T-helper 2 cell treated with Interferon-gamma antibody and Interleukin-4, amounts not matched to agents 100 ng/mL and 5 ng/mL, for 36 hours (primary cell): ENCODE measurements at regions not wholly inside any gene's neighbourhood (a gene's known extent, or its start where the extent isn't known, plus 50 kb on each side); places are given as distances from the start of the nearest gene placed in this dataset.

Source experiments
- intact Hi-C: fragments of 100-400 bp; cut with micrococcal nuclease; formaldehyde crosslinking; loops from one replicate; pipeline ENCODE4 v1.15.1; 2023

DNA sequence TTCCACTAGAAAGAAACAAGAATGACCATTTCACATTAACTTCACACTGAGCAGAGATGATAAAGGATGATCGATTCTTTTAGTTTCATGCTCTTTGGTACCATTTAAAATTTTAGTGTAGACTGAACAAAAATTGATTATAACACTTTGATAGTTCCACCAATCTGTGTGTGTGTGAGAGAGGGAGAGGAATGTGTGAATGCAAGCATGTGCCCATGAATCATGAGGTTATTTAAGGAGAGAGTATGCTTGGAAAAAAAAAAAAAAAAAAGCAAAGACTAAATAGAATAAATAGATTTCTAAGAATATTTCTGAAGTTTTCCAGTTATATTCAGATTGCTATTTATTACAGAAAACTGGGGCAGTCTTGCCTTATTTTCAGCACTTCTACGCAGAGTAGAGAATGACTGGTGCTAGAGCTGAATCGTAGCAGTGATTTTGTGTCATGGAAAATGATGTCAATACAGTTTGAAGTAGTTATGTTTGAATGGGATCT is 900.8 kb downstream of the SLC4A3 start:
- intact Hi-C loops = no loop called here

DNA sequence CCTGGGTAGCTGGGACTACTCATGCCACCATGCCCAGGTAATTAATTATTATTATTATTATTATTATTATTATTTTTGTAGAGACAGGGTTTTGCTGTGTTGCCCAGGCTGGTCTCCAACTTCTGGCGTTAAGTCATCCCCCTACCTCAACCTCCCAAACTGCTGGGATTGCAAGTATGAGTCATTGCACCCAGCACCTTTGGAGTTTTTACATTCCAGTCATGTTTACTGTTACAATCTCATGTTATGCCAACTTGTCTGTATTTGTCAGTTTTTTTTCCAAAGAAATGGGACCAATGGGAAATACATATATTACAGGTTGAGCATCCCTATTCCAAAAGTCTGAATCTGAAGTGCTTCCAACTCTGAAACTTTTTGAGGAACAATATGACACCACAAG is 903.8 kb downstream of the SLC4A3 start:
- intact Hi-C loops = no loop called here

DNA sequence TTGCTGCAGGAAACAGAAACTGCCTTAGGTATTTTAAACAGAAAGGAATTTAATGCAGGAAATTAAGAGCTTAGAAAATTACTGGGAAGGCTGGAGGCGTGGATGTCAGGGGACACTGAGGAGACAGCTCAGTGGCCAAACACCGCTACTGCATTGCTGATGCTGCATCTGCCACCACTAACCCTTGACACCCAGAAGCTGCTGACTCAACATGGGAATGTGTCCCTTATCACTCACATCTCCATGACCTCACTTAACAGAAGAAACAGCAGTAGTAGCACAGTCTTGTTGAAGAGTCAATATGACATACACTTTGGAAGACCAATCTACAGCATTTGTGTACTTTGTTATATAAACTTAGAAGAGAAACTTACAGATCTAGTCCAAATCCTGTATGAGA is 906.1 kb downstream of the SLC4A3 start:
- intact Hi-C loops = no loop called here

DNA sequence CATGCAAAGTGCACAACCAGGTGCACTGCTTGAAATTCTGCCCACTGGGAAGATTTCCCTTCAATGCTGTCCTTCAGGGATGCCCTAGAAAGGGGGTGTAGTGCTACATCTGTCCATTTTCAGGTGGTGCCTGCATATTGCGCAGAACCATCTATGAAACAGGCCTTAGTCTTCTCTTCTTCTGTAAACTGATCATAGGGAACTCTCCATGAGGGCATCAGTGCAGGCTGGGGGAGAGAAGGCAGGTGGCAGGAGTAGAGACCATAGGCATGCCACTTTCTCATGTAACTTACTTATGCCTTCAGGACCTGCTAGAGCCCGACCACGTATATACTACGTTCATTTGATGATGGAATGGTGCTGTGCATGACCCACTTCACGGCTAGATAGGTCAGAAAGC is 912.1 kb downstream of the SLC4A3 start:
- intact Hi-C loops = no loop called here

DNA sequence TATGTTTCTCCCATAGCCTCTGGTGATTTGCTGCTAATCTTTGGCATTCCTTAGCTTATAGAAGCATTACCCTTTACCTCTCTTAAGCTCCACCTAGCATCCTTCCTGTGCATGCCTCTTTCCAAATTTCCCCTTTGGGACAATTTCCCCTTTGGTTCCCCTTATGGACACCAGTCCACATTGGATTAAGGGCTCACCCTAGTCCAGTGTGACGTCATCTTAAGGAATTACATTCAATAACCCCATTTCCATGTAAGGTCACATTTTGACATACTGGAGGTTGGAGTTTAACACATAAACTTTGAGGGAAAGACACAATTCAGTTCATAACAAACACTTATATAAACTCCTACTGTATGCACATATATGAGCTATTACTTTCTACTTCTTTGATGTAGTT is 916.6 kb downstream of the SLC4A3 start:
- intact Hi-C loops = no loop called here

DNA sequence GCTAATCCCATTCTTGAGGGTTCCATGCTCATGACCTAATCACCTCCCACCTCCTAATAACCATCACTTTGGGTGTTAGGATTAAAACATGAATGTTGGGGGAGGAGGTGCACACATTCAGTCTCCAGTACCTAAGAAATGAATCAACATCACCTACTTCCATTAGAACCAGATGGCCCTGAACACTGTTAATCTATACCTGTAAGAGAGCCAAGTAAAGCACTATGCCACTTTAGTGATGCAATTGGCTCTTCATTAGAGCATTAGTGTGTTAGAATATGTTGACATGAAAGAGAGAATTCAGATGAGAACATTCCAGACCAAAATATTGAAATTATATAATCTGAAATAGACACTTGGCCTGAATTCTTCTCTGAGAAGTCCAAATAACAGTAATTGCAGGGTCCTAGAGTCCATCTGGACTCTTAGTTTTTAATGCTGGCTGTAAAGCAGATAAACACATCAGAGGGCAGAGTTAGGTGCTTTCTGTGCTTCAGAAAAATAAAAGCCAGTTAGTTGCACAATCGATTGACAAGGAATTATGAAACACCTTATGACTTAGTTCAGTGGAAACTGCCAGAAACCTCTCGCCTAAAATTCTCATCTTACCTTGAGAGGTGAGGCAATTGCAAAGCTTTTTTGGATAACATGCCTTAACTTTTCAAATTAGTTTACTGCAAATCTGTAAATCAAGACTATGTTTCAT is 923.7 kb downstream of the SLC4A3 start:
- intact Hi-C loops = no loop called here

DNA sequence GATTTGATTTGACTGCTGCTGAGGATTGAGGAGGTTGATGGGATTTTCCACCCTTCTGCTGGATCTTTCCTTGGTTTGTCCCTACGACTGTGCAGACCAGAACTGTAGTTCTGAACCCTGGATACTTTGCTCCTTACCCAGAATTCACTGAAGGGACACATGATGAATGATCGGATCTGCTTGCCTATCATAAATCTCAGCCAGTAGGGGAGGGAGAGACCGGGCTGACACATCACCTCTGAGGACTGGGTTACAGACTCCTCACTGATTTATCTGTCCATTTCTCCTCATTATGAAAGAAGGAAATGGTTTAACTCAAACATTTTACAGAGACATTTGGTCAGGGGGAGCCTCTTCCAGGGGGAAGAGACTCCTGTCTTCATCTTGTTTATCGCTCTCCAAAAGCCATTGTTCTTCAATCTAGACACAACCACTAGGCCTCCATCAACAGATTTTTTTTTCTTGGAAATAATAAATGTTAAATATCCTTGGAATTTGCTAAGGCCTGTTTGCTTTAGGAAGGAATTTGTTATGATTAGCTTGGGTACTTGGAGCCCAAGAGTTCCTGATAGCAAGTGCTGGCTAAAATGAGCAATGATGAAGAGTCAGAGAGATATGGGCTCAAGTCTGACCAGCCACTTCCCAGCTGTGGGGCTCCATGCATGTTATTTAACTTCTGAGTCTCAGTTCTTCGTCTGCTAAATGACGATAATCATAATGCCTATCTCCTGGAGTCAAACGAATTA is 925.5 kb downstream of the SLC4A3 start:
- intact Hi-C loops = no loop called here

DNA sequence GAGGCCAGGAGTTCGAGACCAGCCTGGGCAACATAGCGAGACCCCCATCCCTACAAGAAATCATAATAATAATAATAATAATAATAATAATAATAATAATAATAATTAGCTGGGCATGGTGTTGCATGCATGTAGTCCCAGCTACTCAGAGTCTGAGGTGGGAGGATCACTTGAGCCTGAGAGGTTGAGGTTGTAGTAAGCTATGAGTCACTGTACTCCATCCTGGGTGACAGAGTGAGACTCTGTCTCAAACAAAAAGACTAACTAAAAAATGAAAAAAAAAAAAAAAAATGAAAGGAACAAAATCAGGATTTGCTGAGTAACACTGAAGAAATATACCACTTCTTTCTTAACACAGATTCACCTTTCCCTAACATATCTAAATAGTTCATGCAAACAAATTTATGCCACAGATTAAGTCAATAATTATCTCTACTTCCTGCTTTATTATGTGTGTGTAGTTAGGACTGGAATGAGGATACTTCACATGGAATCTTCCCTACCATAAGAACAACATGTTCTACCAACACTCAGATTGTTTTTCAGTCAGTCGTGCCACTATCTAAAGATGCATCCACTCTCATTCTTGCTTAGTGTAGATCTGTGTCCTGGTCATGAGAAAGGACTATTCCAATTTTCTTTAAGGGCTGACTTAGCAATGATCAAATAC is 928.7 kb downstream of the SLC4A3 start:
- intact Hi-C loops = no loop called here

DNA sequence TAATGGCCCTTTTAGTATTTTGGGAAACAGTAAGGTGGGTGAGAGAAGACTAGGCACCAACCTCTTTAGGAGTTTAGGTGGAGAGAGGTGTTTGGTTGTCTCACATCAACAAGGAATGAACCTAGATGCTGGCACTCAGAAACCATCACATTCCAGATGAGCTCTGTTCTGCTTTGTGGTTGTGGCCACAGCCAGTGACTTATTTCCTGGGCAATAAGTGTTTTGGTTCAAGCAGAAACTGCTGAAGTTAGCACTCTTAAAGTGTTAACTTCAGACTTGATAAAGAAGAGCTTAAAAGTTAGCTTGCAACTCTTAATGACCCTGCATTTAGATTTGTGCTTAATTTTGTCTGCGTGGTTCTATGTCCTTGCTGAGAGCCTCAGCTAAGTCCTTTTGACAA is 929.2 kb downstream of the SLC4A3 start:
- intact Hi-C loops = no loop called here

DNA sequence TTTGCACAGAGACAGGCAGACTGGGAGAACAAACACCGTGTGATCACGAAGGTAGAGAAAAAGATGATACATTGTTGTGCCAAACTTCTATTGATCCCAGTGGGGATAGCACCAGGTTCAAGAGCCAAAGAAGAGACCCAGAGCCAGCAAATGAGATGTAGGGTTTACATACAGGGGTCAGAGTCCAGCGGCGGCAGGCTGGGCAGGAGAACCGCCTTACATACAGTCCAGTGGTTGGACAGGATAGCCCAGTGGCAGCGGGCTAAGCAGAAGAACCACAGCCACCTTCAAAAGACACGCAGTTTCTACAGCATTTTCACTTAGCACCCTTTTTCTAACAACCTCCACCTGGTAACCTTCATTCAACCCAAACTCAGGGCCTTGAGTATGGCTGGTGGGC is 932.8 kb downstream of the SLC4A3 start:
- intact Hi-C loops = no loop called here

DNA sequence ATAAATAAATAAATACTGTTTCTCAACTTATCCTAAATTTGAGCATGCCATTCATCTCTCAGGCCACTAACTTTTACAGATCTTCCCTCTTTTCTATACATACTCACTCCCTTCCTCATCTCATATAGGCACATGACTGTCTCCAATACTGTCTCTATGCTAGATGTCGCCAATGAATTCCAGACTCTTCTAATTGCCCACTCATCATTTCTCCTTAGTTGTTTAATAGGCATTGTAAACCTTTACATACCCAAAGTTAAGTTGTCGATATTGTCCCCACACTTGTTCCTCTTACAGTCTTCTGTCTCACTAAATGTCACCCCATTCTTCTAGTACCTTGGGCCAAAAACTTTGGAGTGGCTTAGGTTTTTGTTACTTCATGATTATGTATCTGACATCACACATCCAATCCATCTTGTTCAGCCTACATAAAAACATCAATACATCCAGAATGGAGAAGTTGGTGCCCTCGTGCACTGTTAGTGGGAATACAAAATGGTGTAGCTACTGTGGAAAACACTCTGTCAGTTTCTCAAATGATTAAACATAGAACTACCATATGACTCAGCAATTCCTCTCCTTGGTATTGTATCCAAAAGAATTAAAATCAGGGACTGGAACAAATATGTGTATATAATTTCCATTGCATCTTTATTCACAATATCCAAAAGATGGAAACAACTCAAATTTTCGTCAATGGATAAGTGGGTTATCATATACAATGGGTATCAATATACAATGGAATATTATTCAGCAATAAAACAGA is 935.1 kb downstream of the SLC4A3 start:
- intact Hi-C loops = no loop called here

DNA sequence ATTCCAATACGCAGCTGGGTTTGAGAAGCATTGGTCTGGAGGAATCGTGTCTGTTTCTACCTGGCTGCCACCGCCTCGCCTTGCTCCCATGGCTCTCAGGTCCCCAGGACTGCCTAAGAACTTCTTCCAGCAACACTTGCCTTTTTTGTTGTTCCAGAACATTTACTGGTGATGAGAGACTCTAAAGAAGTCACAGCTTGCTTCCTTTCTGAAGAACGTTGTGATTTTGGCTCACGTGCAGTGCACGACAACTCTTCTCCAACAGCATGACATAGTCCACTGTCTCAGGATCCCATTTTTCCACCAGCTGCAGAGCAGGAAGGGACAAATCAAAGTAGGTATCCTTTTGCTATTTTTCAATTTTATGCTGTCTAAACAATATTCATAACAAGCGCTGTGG is 940.9 kb downstream of the SLC4A3 start:
- intact Hi-C loops = no loop called here

DNA sequence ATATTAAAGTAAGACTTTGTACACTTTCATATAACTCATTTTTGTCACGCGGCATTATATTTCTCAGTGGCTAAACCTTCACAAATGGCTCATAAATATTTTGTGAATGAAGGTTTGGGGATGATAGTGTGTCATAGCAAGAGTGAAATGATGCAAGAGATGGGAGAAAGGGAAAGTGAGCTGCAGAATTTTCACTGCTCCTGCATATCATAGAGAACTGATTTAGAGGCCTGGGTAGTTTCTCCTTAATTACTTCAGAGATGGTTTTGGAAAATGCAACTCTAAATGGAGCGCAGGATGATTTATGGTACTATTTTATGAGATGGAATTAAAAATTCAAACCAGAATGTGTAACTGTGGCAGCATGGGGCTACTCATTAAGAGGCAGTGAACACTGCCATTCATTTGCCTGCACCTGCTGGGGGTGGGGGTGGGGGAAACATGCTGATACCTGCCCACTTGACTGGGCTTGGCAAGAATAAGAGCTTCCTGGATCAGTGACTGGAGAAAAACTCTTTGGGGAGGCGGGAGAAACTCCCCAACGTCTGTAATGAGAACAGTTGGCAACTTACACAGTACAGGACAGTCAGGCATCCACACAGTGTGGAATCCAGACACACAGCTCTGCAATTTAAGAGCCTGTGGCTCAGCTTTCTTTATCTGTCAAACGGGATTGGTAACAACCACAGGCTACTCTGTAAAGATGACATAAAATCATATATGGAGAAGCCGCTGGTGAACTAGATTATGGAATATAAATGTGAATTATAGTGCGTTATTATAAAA is 941.9 kb downstream of the SLC4A3 start:
- intact Hi-C loops = no loop called here

DNA sequence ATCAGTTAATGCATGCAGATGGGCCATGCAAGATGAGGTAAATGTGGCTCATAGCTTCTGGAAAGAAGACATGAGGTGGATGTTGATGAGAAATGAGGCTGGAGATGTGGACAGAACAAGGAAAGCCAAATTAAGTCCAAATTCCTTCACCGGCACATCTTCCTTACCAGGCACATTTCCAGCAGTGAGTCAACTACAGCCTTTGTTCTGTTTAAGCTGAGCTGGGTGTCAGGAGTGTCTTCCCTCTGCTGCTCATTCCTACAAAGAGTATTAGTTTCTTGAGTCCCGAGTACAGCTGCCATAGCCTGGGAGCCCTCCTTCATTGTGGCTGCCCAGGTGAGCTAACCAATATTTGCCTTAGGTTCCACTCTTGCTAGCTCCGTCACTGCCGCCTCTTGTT is 945.0 kb downstream of the SLC4A3 start:
- intact Hi-C loops = no loop called here

DNA sequence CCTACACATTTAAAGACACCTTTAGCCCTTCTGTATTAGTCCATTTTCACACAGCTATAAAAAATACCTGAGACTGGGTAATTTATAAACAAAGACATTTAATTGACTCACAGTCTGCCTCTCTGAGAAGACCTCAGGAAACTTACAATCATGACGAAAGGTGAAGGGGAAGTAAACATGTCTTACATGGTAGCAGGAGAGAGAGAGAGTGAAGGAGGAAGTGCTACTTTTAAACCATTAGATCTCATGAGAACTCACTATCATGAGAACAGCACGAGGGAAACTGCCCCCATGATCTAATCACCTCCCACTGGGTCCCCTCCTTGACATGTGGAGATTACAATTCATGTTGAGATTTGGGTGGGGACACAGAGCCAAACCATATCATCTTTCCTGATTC is 946.6 kb downstream of the SLC4A3 start:
- intact Hi-C loops = no loop called here

DNA sequence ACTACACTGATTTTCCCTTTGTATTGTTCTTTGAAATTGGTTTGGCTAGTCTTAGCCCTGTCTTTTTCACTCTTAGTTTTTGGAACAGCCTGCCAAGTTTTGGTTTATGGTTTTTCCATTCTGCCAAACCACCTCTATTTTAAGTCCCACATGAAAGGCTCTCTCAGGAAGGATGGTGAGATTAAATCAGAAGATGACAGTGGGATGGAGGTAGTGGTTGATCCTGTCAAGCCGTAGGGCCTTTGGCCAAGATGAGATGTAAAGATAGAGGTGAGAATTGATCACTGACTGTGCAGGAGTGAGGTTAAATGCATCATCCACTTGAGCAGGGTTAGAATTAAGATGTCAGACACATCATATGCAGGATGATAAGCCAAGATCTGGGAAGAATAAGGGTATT is 948.5 kb downstream of the SLC4A3 start:
- intact Hi-C loops = no loop called here

DNA sequence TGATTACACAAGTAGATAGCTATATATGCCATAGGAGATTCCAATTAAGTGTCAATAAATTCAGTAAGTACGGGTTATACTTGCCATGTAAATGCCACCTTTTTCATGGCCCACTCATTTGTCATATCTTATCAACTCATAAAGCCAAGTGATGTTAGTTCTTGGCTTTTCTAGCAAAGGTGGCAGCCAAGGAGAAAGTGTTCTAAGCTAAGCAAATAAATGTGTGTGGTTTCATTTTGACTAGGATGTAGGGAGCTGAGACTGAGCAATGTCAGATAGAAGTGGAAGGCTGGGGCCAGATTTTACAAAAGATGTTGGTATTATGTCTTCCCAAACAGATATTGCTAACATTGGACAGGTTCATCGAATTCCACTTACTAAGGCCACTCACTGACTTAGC is 952.0 kb downstream of the SLC4A3 start:
- intact Hi-C loops = no loop called here

DNA sequence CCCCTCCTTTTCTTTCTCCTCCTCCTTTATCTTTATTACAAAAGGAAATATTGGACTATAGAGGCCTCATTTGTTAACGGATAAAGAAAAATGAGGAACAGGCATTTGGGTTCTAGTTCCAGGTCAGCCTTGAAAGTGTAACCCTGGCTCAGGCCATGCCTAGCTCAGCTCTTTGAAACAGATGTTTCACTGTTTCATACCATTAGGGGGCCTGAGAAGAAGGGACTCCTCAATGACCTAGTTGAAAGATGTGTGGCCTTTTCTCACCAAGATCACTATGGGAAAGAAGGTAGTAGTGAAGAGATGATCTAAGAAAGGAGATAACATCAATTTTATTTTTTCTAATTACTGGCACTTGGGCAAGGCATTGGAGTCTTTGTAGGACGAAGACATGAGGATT is 952.7 kb downstream of the SLC4A3 start:
- intact Hi-C loops = no loop called here

DNA sequence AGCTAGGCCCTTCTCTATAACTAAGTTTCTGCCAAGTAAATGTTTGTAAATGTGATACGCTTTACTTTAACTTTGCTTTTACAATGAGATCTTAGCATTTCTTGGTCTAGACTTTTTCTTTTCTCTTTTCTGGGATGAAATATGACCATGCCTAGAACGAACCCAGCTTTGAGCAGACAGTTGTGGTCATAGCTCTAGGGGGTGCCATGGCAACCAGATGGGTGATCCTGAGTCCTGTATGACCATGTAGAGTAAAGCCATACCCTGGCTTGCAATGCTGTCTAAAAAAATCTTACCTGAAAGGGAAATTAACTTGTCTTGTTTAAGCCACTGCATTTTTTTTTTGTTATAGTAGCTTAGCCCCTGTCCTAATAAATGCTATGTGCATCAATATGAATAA is 956.3 kb downstream of the SLC4A3 start:
- intact Hi-C loops = no loop called here

DNA sequence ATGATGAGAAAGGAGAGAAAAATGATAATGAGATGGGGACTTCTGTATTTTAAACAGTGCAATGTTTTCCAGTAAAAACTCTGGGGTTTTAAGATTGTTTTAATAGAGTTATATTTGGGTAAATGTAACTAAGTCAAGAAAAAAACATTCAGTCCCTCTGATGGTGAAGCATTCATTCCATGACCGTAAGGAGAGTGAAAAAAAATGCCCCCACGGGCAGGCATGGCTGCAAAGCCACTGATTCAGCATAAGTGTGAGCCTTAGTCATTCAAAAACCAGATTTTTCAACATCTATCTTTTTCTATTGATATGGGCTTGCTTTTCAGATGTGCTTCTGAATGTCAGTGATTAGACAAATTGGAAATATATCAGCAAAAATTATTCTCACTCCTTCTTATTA is 957.8 kb downstream of the SLC4A3 start:
- intact Hi-C loops = no loop called here

DNA sequence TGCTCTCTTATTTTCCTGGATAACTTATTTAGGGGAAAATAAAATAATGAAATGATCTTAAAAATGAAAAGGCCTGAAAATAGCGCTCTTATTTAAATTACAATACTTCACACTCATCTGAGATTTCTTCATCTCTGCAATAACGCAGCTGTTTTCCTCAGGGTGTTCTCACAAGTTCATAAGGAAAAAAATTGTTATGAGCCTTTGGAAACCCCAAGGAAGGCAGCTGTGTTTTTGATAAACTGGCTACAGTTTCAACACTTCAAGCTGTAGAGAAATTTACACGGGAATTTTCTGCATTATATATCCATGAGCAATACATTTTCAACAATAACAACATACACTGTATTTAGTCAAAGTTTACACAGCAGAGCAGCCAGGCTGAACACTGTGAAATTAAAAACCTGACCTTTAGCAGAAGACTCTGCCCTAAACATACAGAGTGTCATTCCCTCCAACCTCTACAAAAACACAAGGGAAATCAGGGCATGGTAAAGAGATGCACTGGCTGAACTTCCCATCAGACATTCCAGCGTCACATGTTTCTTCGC is 959.6 kb downstream of the SLC4A3 start:
- intact Hi-C loops = no loop called here
